Left hindlimb (tissue), 1 donor: ENCODE measurements at regions not wholly inside any gene's neighbourhood (a gene's known extent, or its start where the extent isn't known, plus 50 kb on each side); places are given as distances from the start of the nearest gene placed in this dataset.
"Not testable (repeated sequence)": the region's sequence is repeated elsewhere in the genome, so short reads cannot be mapped to it uniquely, and the experiment has no call there.

Source experiments
- DNase-seq: peaks from one replicate; pipeline ENCODE4 v3.0.0-alpha.2; 2018

- no peak for DNase-seq
Measured at GRCh38 chr22:49657974-49658590, 169.6 kb downstream of the BRD1 start.

- peak; percentile 54 for DNase-seq
Measured at GRCh38 chr22:49657275-49657973, 170.2 kb downstream of the BRD1 start.

GRCh38 chr22:49656883-49657274 is 170.8 kb downstream of the BRD1 start:
- DNase-seq = not testable (repeated sequence)

- DNase-seq = no peak
Measured at GRCh38 chr22:49656291-49656851, 171.3 kb downstream of the BRD1 start.

GRCh38 chr22:49655168-49655812 is 172.4 kb downstream of the BRD1 start:
- no peak for DNase-seq

GRCh38 chr22:49650336-49651241 is 177.1 kb downstream of the BRD1 start:
- no peak for DNase-seq

- DNase-seq = no peak
Measured at GRCh38 chr22:49649166-49650068, 178.3 kb downstream of the BRD1 start.

- no peak for DNase-seq
Measured at GRCh38 chr22:49648053-49648452, 179.6 kb downstream of the BRD1 start.

GRCh38 chr22:49647627-49648026 is 180.0 kb downstream of the BRD1 start:
- DNase-seq = no peak

- DNase-seq = no peak
Measured at GRCh38 chr22:49646876-49647275, 180.8 kb downstream of the BRD1 start.

- no peak for DNase-seq
Measured at GRCh38 chr22:49645791-49646550, 181.7 kb downstream of the BRD1 start.

- no peak for DNase-seq
Measured at GRCh38 chr22:49645257-49645656, 182.4 kb downstream of the BRD1 start.

- no peak for DNase-seq
Measured at GRCh38 chr22:49643998-49644397, 183.7 kb downstream of the BRD1 start.

GRCh38 chr22:49643466-49643865 is 184.2 kb downstream of the BRD1 start:
- no peak for DNase-seq

- no peak for DNase-seq
Measured at GRCh38 chr22:49642741-49643140, 184.9 kb downstream of the BRD1 start.

GRCh38 chr22:49642331-49642730 is 185.3 kb downstream of the BRD1 start:
- DNase-seq = no peak

GRCh38 chr22:49641770-49642313 is 185.8 kb downstream of the BRD1 start:
- no peak for DNase-seq

GRCh38 chr22:49640366-49641095 is 187.1 kb downstream of the BRD1 start:
- no peak for DNase-seq

- no peak for DNase-seq
Measured at GRCh38 chr22:49639956-49640355, 187.7 kb downstream of the BRD1 start.

- no peak for DNase-seq
Measured at GRCh38 chr22:49638788-49639187, 188.9 kb downstream of the BRD1 start.
